GM12878 (cell line): ENCODE measurements at regions not wholly inside any gene's neighbourhood (a gene's known extent, or its start where the extent isn't known, plus 50 kb on each side); places are given as distances from the start of the nearest gene placed in this dataset.

ENCODE experiments used
- E2F8 ChIP-seq: fragments of 450-650 bp; IDR thresholded peaks from 2 replicates; pipeline ENCODE4 v1.6.1; 2018; ENCODE audit warnings: mild to moderate bottlenecking, low read depth, moderate library complexity; ENCODE audit not compliant: partially characterized antibody
- POLR2A ChIP-seq: IDR thresholded peaks from 2 replicates; pipeline ENCODE4 v1.6.1; 2011; ENCODE audit warnings: low read depth, mild to moderate bottlenecking, low read length

GRCh38 chr2:898319-898718 is 52.3 kb upstream of the SNTG2 start:
- TF ChIP-seq E2F8 (no peak), POLR2A (no peak)
